Gastrocnemius medialis (tissue), 4 donors: ENCODE measurements at regions not wholly inside any gene's neighbourhood (a gene's known extent, or its start where the extent isn't known, plus 50 kb on each side); places are given as distances from the start of the nearest gene placed in this dataset.

ENCODE experiments used
- ATAC-seq, 2 donors: fragments of 150-250 bp; one replicate each; pipeline ENCODE4 v1.9.1; 2016
- DNase-seq, 2 donors: peaks; one replicate each; pipeline ENCODE4 v3.0.0-alpha.2; 2019
- H3K27ac ChIP-seq, 4 donors: fragments of 200-600 bp; sonication (generic); 1 replicate in 1 of 4; 2 replicates in 3 of 4; pipeline ENCODE4 v1.5.1; 2016 to 2018; ENCODE audit warnings: mild to moderate bottlenecking in 2 of 4, moderate library complexity in 1 of 4
- H3K27me3 ChIP-seq, 3 donors: fragments of 200-600 bp; sonication (generic) in 2 of 3; 1 replicate in 1 of 3; 2 replicates in 2 of 3; pipeline versions ENCODE4 v1.5.1 to v1.6.0; 2016 to 2019; ENCODE audit warnings: mild to moderate bottlenecking in 1 of 3, moderate library complexity in 1 of 3
- H3K36me3 ChIP-seq, 2 donors: fragments of 200-600 bp; sonication (generic) in 1 of 2; one replicate each; pipeline ENCODE4 v1.5.1; 2017 to 2018
- H3K4me1 ChIP-seq, 2 donors: fragments of 200-600 bp; sonication (generic) in 1 of 2; one replicate each; pipeline ENCODE4 v1.5.1; 2016 to 2017; ENCODE audit warnings: mild to moderate bottlenecking in 2 of 2
- H3K4me3 ChIP-seq, 4 donors: fragments of 200-600 bp; sonication (generic) in 3 of 4; 1 replicate in 1 of 4; 2 replicates in 3 of 4; pipeline ENCODE4 v1.5.1; 2016 to 2019; ENCODE audit warnings: mild to moderate bottlenecking in 2 of 4
- H3K9me3 ChIP-seq, 3 donors: fragments of 200-600 bp; sonication (generic) in 2 of 3; 1 replicate in 1 of 3; 2 replicates in 2 of 3; pipeline ENCODE4 v1.5.1; 2016 to 2019
- POLR2A ChIP-seq, 2 donors: fragments of 450-650 bp; IDR thresholded peaks; one replicate each; pipeline ENCODE4 v1.6.1; 2017; ENCODE audit warnings: antibody characterized with exemption in 2 of 2, mild to moderate bottlenecking in 2 of 2, moderate library complexity in 2 of 2
- in situ Hi-C, 4 donors: fragments of 200-750 bp; cut with MboI; loops; one replicate each; pipeline versions ENCODE4 v1.15.0 to v1.8.0; 2017; ENCODE audit warnings: low sequenced_read_pairs in 4 of 4
- intact Hi-C: fragments of 100-400 bp; cut with DNase I; formaldehyde crosslinking; loops from one replicate; pipeline ENCODE4 v1.15.1; 2023; ENCODE audit warnings: low total_unique reads
- TF ChIP-seq, protein P1 (sequence below), 5 experiments: fragments of 450-650 bp in 3 of 5; fragments of 200-600 bp in 2 of 5; sonication (generic) in 2 of 5; IDR thresholded peaks in 4 of 5; conservative IDR thresholded peaks in 1 of 5; 1 replicate in 4 of 5; 2 replicates in 1 of 5; pipeline ENCODE4 v1.5.1; 2016 to 2019; ENCODE audit warnings: antibody characterized with exemption in 5 of 5, mild to moderate bottlenecking in 3 of 5, moderate library complexity in 3 of 5

GRCh38 chr14:86774916-86775315 is 1218.1 kb downstream of the GALC start:
- TF ChIP-seq, protein P1, sequence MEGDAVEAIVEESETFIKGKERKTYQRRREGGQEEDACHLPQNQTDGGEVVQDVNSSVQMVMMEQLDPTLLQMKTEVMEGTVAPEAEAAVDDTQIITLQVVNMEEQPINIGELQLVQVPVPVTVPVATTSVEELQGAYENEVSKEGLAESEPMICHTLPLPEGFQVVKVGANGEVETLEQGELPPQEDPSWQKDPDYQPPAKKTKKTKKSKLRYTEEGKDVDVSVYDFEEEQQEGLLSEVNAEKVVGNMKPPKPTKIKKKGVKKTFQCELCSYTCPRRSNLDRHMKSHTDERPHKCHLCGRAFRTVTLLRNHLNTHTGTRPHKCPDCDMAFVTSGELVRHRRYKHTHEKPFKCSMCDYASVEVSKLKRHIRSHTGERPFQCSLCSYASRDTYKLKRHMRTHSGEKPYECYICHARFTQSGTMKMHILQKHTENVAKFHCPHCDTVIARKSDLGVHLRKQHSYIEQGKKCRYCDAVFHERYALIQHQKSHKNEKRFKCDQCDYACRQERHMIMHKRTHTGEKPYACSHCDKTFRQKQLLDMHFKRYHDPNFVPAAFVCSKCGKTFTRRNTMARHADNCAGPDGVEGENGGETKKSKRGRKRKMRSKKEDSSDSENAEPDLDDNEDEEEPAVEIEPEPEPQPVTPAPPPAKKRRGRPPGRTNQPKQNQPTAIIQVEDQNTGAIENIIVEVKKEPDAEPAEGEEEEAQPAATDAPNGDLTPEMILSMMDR (IDR thresholded peaks at IDR 0.05 in 4 of 5, conservative IDR thresholded peaks at IDR 0.05 in 1 of 5) = no peak
- TF ChIP-seq POLR2A (IDR thresholded peaks at IDR 0.05) = no peak
- intact Hi-C loops = no loop called here
- ATAC-seq (no peak), DNase-seq (no peak)
- no peaks in the 10 kb centered on the region for H3K4me1 ChIP-seq
- no peaks in the 10 kb centered on the region for H3K36me3 ChIP-seq
- H3K4me3 ChIP-seq = no peak overlapping the region
- in situ Hi-C loops = no loop called here
- H3K9me3 ChIP-seq = no peaks in the 10 kb centered on the region
- no peaks in the 10 kb centered on the region for H3K27me3 ChIP-seq
- no peak overlapping the region for H3K27ac ChIP-seq

GRCh38 chr14:86772075-86772474 is 1220.9 kb downstream of the GALC start:
- Histone ChIP-seq H3K4me1 (no peaks in the 10 kb centered on the region), H3K36me3 (no peaks in the 10 kb centered on the region), H3K4me3 (no peak overlapping the region), H3K27me3 (no peaks in the 10 kb centered on the region), H3K27ac (no peak overlapping the region), H3K9me3 (no peaks in the 10 kb centered on the region)
- DNase-seq (no peak), ATAC-seq (no peak)
- intact Hi-C loops (no loop called here), in situ Hi-C loops (no loop called here)
- TF ChIP-seq POLR2A (IDR thresholded peaks at IDR 0.05) = no peak
- TF ChIP-seq, protein P1 (IDR thresholded peaks at IDR 0.05 in 4 of 5, conservative IDR thresholded peaks at IDR 0.05 in 1 of 5) = no peak

- in situ Hi-C loops = no loop called here
- no peak for ATAC-seq
- no peaks in the 10 kb centered on the region for H3K4me1 ChIP-seq
Observed at GRCh38 chr14:86770186-86770585, 1222.8 kb downstream of the GALC start.

GRCh38 chr14:86766469-86766868 is 1226.5 kb downstream of the GALC start:
- no peak for TF ChIP-seq POLR2A (IDR thresholded peaks at IDR 0.05)
- TF ChIP-seq, protein P1 (IDR thresholded peaks at IDR 0.05 in 4 of 5, conservative IDR thresholded peaks at IDR 0.05 in 1 of 5) = no peak
- intact Hi-C loops = no loop called here
- H3K4me1 ChIP-seq = no peaks in the 10 kb centered on the region
- H3K4me3 ChIP-seq = no peak overlapping the region
- in situ Hi-C loops = no loop called here
- H3K9me3 ChIP-seq = no peaks in the 10 kb centered on the region
- DNase-seq = no peak
- H3K36me3 ChIP-seq = no peaks in the 10 kb centered on the region
- H3K27me3 ChIP-seq = no peaks in the 10 kb centered on the region
- no peak for ATAC-seq
- no peak overlapping the region for H3K27ac ChIP-seq

More at GRCh38 chr14:86770186-86770585, 1222.8 kb downstream of the GALC start:
- H3K9me3 ChIP-seq = no peaks in the 10 kb centered on the region
- TF ChIP-seq, protein P1 (IDR thresholded peaks at IDR 0.05 in 4 of 5, conservative IDR thresholded peaks at IDR 0.05 in 1 of 5) = no peak
- intact Hi-C loops = no loop called here
- no peaks in the 10 kb centered on the region for H3K27me3 ChIP-seq
- no peak for DNase-seq
- H3K36me3 ChIP-seq = no peaks in the 10 kb centered on the region
- H3K27ac ChIP-seq = no peak overlapping the region
- H3K4me3 ChIP-seq = no peak overlapping the region

DNA sequence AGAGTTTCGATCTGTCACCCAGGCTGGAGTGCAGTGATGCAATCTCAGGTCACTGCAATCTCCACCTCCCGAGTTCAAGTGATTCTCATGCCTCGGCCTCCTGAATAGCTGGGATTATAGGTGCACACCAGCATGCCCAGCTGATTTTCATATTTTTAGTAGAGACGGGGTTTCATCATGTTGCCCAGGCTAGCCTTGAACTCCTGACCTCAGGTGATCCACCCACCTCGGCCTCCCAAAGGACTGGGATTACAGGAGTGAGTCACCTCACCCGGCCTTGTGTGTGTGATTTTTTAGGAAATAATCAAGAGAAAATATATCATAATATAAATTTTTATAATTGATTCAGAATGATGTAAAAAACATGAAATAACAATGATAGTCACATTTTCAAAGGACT is 1231.4 kb downstream of the GALC start:
- H3K27ac ChIP-seq = no peak overlapping the region

More for the DNA sequence above, 1231.4 kb downstream of the GALC start:
- no peak for ATAC-seq
- in situ Hi-C loops (no loop called here), intact Hi-C loops (no loop called here)
- H3K9me3 ChIP-seq = no peaks in the 10 kb centered on the region
- H3K4me1 ChIP-seq = no peaks in the 10 kb centered on the region
- H3K27me3 ChIP-seq = no peaks in the 10 kb centered on the region
- H3K36me3 ChIP-seq = no peaks in the 10 kb centered on the region
- DNase-seq = no peak
- TF ChIP-seq POLR2A (IDR thresholded peaks at IDR 0.05) = no peak
- TF ChIP-seq, protein P1 (IDR thresholded peaks at IDR 0.05 in 4 of 5, conservative IDR thresholded peaks at IDR 0.05 in 1 of 5) = no peak
- no peak overlapping the region for H3K4me3 ChIP-seq
